Stomach (tissue), 4 donors: ENCODE measurements at regions not wholly inside any gene's neighbourhood (a gene's known extent, or its start where the extent isn't known, plus 50 kb on each side); places are given as distances from the start of the nearest gene placed in this dataset.

Experiments
- POLR2A ChIP-seq, 4 donors: fragments of 450-650 bp; IDR thresholded peaks; one replicate each; pipeline ENCODE4 v1.6.1; 2016; ENCODE audit warnings: antibody characterized with exemption in 4 of 4, control low read depth in 2 of 4, mild to moderate bottlenecking in 1 of 4, moderate library complexity in 1 of 4
- TF ChIP-seq, protein P1 (sequence below), 7 experiments: fragments of 450-650 bp in 4 of 7; fragments of 200-600 bp in 3 of 7; sonication (generic) in 3 of 7; IDR thresholded peaks; one replicate each; pipeline ENCODE4 v1.5.1; 2016 to 2019; ENCODE audit warnings: antibody characterized with exemption in 7 of 7, control low read depth in 2 of 7, mild to moderate bottlenecking in 1 of 7

DNA sequence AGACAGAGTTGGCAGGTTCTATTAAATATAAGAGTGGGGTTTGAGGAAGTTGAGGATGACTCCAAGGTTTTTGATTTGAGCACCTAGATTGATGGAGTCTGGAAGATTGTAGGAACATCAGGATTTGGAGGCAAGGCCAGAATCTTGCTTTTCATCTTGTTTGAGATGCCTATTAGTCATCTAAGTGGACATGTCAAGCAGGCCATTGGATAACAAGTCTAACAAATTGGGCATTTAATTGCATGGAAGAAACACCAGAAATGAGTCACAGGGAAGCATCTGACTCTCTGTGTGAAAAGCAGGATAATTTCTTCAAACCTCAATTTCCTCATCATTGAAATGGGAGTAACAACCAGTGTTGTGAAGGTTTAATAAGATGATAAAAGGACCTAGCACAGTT lies 53.3 kb upstream of the ARL15 start:
- no peak for TF ChIP-seq POLR2A (IDR thresholded peaks at IDR 0.05)
- TF ChIP-seq, protein P1, sequence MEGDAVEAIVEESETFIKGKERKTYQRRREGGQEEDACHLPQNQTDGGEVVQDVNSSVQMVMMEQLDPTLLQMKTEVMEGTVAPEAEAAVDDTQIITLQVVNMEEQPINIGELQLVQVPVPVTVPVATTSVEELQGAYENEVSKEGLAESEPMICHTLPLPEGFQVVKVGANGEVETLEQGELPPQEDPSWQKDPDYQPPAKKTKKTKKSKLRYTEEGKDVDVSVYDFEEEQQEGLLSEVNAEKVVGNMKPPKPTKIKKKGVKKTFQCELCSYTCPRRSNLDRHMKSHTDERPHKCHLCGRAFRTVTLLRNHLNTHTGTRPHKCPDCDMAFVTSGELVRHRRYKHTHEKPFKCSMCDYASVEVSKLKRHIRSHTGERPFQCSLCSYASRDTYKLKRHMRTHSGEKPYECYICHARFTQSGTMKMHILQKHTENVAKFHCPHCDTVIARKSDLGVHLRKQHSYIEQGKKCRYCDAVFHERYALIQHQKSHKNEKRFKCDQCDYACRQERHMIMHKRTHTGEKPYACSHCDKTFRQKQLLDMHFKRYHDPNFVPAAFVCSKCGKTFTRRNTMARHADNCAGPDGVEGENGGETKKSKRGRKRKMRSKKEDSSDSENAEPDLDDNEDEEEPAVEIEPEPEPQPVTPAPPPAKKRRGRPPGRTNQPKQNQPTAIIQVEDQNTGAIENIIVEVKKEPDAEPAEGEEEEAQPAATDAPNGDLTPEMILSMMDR (IDR thresholded peaks at IDR 0.05): no peak
